Gastrocnemius medialis (tissue), 4 donors: ENCODE measurements at regions not wholly inside any gene's neighbourhood (a gene's known extent, or its start where the extent isn't known, plus 50 kb on each side); places are given as distances from the start of the nearest gene placed in this dataset.

ENCODE experiments used
- ATAC-seq, 2 donors: fragments of 150-250 bp; one replicate each; pipeline ENCODE4 v1.9.1; 2016
- DNase-seq, 2 donors: peaks; one replicate each; pipeline ENCODE4 v3.0.0-alpha.2; 2019
- H3K27ac ChIP-seq, 4 donors: fragments of 200-600 bp; sonication (generic); 1 replicate in 1 of 4; 2 replicates in 3 of 4; pipeline ENCODE4 v1.5.1; 2016 to 2018; ENCODE audit warnings: mild to moderate bottlenecking in 2 of 4, moderate library complexity in 1 of 4
- H3K27me3 ChIP-seq, 3 donors: fragments of 200-600 bp; sonication (generic) in 2 of 3; 1 replicate in 1 of 3; 2 replicates in 2 of 3; pipeline versions ENCODE4 v1.5.1 to v1.6.0; 2016 to 2019; ENCODE audit warnings: mild to moderate bottlenecking in 1 of 3, moderate library complexity in 1 of 3
- H3K36me3 ChIP-seq, 2 donors: fragments of 200-600 bp; sonication (generic) in 1 of 2; one replicate each; pipeline ENCODE4 v1.5.1; 2017 to 2018
- H3K4me1 ChIP-seq, 2 donors: fragments of 200-600 bp; sonication (generic) in 1 of 2; one replicate each; pipeline ENCODE4 v1.5.1; 2016 to 2017; ENCODE audit warnings: mild to moderate bottlenecking in 2 of 2
- H3K4me3 ChIP-seq, 4 donors: fragments of 200-600 bp; sonication (generic) in 3 of 4; 1 replicate in 1 of 4; 2 replicates in 3 of 4; pipeline ENCODE4 v1.5.1; 2016 to 2019; ENCODE audit warnings: mild to moderate bottlenecking in 2 of 4
- H3K9me3 ChIP-seq, 3 donors: fragments of 200-600 bp; sonication (generic) in 2 of 3; 1 replicate in 1 of 3; 2 replicates in 2 of 3; pipeline ENCODE4 v1.5.1; 2016 to 2019
- POLR2A ChIP-seq, 2 donors: fragments of 450-650 bp; IDR thresholded peaks; one replicate each; pipeline ENCODE4 v1.6.1; 2017; ENCODE audit warnings: antibody characterized with exemption in 2 of 2, mild to moderate bottlenecking in 2 of 2, moderate library complexity in 2 of 2
- in situ Hi-C, 4 donors: fragments of 200-750 bp; cut with MboI; loops; one replicate each; pipeline versions ENCODE4 v1.15.0 to v1.8.0; 2017; ENCODE audit warnings: low sequenced_read_pairs in 4 of 4
- intact Hi-C: fragments of 100-400 bp; cut with DNase I; formaldehyde crosslinking; loops from one replicate; pipeline ENCODE4 v1.15.1; 2023; ENCODE audit warnings: low total_unique reads
- TF ChIP-seq, protein P1 (sequence below), 5 experiments: fragments of 450-650 bp in 3 of 5; fragments of 200-600 bp in 2 of 5; sonication (generic) in 2 of 5; IDR thresholded peaks in 4 of 5; conservative IDR thresholded peaks in 1 of 5; 1 replicate in 4 of 5; 2 replicates in 1 of 5; pipeline ENCODE4 v1.5.1; 2016 to 2019; ENCODE audit warnings: antibody characterized with exemption in 5 of 5, mild to moderate bottlenecking in 3 of 5, moderate library complexity in 3 of 5

DNA sequence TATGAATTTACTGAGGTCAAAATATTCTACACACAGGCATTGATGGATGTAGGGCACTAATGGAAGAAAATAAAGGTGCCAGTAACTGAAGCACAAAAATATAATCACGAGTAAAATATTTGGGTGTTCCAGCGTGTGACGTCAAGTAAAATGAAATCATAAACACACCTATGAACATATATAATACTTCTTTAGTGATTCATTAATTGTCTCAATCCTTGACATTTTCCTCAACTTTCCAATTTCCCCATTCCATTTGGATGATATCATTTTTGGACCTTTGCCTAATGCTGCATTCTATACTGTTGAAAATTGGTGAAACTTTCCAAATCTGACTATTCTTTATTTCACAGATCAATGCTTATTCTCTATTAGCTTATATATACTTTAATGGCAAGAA, 649.3 kb downstream of the GALC start:
- ATAC-seq (no peak), DNase-seq (no peak)
- Histone ChIP-seq H3K27me3 (no peaks in the 10 kb centered on the region), H3K4me1 (no peaks in the 10 kb centered on the region), H3K27ac (no peak overlapping the region), H3K4me3 (no peak overlapping the region), H3K36me3 (no peaks in the 10 kb centered on the region), H3K9me3 (no peaks in the 10 kb centered on the region)
- TF ChIP-seq, protein P1, sequence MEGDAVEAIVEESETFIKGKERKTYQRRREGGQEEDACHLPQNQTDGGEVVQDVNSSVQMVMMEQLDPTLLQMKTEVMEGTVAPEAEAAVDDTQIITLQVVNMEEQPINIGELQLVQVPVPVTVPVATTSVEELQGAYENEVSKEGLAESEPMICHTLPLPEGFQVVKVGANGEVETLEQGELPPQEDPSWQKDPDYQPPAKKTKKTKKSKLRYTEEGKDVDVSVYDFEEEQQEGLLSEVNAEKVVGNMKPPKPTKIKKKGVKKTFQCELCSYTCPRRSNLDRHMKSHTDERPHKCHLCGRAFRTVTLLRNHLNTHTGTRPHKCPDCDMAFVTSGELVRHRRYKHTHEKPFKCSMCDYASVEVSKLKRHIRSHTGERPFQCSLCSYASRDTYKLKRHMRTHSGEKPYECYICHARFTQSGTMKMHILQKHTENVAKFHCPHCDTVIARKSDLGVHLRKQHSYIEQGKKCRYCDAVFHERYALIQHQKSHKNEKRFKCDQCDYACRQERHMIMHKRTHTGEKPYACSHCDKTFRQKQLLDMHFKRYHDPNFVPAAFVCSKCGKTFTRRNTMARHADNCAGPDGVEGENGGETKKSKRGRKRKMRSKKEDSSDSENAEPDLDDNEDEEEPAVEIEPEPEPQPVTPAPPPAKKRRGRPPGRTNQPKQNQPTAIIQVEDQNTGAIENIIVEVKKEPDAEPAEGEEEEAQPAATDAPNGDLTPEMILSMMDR (IDR thresholded peaks at IDR 0.05 in 4 of 5, conservative IDR thresholded peaks at IDR 0.05 in 1 of 5) = no peak
- in situ Hi-C loops = no loop called here
- intact Hi-C loops = no loop called here

DNA sequence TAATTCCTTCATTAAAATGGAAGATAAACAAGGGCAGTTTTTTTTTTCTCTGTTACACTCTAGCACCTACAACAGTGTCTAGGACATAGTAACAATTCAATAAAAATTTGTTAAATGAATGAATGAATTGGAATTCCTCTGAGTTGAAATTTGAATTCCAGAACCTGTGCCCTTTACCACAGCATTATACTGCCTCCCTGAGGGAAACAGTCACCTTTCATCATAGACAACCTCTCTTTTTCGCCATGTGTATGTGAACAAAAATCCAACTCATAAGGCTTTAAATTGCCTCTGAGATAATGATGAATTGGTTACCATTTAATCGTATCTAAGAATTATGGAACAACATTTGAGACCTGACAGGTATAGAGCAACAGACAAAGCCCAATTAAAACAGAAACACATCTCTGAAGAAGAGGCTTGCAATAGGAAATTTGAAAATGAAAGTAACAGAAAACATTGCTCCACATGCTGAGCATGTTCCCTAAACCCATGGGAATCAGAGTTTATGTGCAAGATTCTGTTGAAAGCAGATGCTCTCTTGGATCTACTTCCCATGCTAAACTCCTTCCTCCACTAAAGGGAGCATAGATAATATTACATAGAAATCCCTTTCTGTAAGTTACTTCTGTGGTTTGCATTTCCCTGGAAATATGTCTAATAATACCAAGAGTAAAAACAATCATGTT, 657.8 kb downstream of the GALC start:
- no peak for DNase-seq
- Histone ChIP-seq H3K4me3 (no peak overlapping the region), H3K36me3 (no peaks in the 10 kb centered on the region), H3K4me1 (no peaks in the 10 kb centered on the region), H3K27ac (no peak overlapping the region), H3K27me3 (no peaks in the 10 kb centered on the region), H3K9me3 (no peaks in the 10 kb centered on the region)
- ATAC-seq = no peak
- TF ChIP-seq POLR2A (IDR thresholded peaks at IDR 0.05) = no peak
- TF ChIP-seq, protein P1 (IDR thresholded peaks at IDR 0.05 in 4 of 5, conservative IDR thresholded peaks at IDR 0.05 in 1 of 5) = no peak
- in situ Hi-C loops = no loop called here
- intact Hi-C loops = no loop called here

DNA sequence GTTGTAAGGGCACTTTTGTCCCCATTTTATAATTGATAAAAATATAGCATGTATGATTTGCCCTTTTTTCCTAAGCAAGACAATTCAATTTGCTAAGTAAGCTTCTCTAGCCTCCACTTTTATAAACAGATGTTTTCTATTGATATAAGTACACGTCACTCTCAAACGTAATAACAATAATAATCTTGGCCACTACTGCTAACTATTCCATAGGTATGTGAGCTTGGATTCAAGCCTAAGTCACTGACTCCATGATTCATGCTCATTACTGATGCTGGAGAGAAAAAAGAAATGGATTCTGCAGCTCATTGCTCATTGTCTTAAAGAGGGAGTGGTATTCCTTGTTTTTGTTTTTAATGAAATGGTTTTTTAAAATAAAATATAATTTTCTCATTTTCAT, 661.0 kb downstream of the GALC start:
- H3K9me3 ChIP-seq = no peaks in the 10 kb centered on the region
- no peak overlapping the region for H3K27ac ChIP-seq
- no peaks in the 10 kb centered on the region for H3K27me3 ChIP-seq
- H3K4me1 ChIP-seq = no peaks in the 10 kb centered on the region
- TF ChIP-seq POLR2A (IDR thresholded peaks at IDR 0.05) = no peak
- TF ChIP-seq, protein P1 (IDR thresholded peaks at IDR 0.05 in 4 of 5, conservative IDR thresholded peaks at IDR 0.05 in 1 of 5) = no peak
- H3K4me3 ChIP-seq = no peak overlapping the region
- no peaks in the 10 kb centered on the region for H3K36me3 ChIP-seq
- DNase-seq (no peak), ATAC-seq (no peak)
- intact Hi-C loops = no loop called here
- in situ Hi-C loops = no loop called here

DNA sequence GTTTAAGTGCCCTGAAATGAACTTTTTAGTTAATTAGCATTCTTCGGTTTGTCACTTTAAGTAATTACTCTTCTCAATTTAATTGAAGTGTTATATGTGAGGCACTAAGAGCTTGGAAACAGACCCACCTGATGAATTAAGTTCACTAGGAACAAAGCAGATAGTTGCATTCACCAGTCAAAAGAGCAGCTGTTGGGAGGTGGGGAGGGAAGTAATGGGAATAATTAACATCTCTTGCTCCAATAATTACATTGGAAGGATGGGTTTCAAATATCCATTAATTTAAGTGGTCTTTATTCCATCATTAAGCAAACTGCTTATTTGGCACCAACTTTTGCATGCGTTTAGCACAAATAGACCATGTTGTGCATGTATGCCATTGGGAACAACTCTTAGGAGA, 667.2 kb downstream of the GALC start:
- Histone ChIP-seq H3K9me3 (no peaks in the 10 kb centered on the region), H3K27me3 (no peaks in the 10 kb centered on the region), H3K4me1 (no peaks in the 10 kb centered on the region), H3K36me3 (no peaks in the 10 kb centered on the region), H3K4me3 (no peak overlapping the region), H3K27ac (no peak overlapping the region)
- no peak for DNase-seq
- TF ChIP-seq POLR2A (IDR thresholded peaks at IDR 0.05) = no peak
- TF ChIP-seq, protein P1 (IDR thresholded peaks at IDR 0.05 in 4 of 5, conservative IDR thresholded peaks at IDR 0.05 in 1 of 5) = no peak
- intact Hi-C loops (no loop called here), in situ Hi-C loops (no loop called here)
- ATAC-seq = no peak

DNA sequence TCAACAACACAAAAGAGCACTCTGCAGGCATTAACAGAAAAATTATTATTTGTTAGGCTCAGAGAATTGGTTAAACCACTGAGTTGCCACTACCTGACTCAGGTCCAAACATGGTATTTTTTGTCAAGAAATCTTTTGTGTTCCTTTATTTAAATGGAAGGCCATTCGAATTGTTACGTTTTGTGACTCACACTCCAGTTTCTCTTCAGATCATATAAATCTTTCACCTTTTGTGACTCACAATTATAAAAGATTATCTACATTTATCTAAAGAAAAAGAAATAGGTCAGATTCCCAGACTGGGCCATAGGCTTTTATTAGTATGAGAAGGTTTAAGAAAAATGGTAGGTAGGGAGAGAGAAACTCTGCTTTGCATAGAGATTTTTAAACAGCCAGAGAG, 669.8 kb downstream of the GALC start:
- TF ChIP-seq, protein P1 (IDR thresholded peaks at IDR 0.05 in 4 of 5, conservative IDR thresholded peaks at IDR 0.05 in 1 of 5) = no peak
- no peak for TF ChIP-seq POLR2A (IDR thresholded peaks at IDR 0.05)
- Histone ChIP-seq H3K9me3 (no peaks in the 10 kb centered on the region), H3K4me3 (no peak overlapping the region), H3K36me3 (no peaks in the 10 kb centered on the region), H3K4me1 (no peaks in the 10 kb centered on the region), H3K27ac (no peak overlapping the region), H3K27me3 (no peaks in the 10 kb centered on the region)
- in situ Hi-C loops = no loop called here
- ATAC-seq = no peak
- intact Hi-C loops = no loop called here
- DNase-seq = no peak
